GM18870 (cell line): ENCODE measurements at regions not wholly inside any gene's neighbourhood (a gene's known extent, or its start where the extent isn't known, plus 50 kb on each side); places are given as distances from the start of the nearest gene placed in this dataset.

Source experiments
- ATAC-seq: cut with Tn5 transposase; IDR thresholded peaks from one replicate; pipeline ENCODE4 v1.9.1; 2021; ENCODE audit warnings: moderate library complexity; ENCODE audit not compliant: unreplicated experiment

DNA sequence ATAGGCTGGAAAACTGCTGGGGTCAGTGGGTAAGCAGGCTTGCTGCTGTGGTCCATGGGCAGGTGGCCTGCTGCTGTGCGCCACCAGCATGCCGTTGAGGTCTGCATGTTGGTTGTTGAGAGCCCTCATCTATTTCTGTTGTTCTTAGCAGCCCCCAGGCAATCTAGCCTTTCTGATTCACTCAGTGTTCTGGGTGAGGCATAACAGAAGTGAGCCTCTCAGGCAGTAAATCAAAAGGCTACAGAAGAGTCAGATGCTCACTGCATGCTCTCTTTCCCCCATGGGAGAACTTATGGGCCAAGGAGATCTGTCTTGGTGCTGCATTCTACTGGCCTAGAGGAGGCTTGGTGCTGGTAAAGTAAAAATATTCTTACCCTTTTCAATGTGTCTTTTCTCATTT is 67.8 kb upstream of the ATP10A start:
- ATAC-seq, result no peak
